DMS 273 (cell line): ENCODE measurements at regions not wholly inside any gene's neighbourhood (a gene's known extent, or its start where the extent isn't known, plus 50 kb on each side); places are given as distances from the start of the nearest gene placed in this dataset.
"Not testable (repeated sequence)": the region's sequence is repeated elsewhere in the genome, so short reads cannot be mapped to it uniquely, and the experiment has no call there.

Source experiments
- DNase-seq: peaks from one replicate; lab custom pipeline; 2025; ENCODE audit not compliant: unreplicated experiment; lab: John Stamatoyannopoulos, UW

DNA sequence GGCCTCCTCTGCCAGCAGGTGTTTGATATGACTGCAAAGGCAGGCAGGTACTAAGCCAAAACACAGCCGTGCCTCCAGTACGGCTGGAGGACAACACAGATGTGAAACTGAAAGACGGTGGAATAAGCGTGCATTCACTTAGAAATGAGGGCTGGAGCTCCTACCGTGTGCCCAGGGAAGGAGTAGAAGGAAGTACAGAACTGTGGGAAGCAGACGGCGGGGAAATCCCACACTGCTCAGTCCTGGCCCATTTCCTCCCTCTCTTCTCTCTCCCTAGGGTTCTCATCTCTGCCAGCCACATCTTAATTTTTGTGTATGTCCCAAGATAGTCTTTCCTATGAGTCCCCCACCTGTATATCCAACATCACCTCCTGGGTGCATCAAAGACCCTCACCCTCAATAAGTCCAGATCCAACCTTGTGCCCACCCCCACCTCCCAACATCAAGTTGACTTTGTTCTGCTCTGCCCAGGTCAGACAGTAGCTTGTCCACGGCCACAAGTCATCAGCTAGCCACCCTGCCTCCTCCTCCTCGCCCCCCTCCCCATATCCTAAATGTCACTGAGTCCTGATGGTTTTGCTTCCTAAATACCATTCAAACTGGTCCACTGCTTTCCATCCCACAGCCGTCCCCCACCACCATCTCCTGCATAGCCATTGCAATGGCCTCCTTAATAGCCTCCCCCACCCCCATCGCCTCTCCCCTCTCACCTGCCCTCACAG is 77.1 kb upstream of the RPL38 start:
- no peak for DNase-seq

DNA sequence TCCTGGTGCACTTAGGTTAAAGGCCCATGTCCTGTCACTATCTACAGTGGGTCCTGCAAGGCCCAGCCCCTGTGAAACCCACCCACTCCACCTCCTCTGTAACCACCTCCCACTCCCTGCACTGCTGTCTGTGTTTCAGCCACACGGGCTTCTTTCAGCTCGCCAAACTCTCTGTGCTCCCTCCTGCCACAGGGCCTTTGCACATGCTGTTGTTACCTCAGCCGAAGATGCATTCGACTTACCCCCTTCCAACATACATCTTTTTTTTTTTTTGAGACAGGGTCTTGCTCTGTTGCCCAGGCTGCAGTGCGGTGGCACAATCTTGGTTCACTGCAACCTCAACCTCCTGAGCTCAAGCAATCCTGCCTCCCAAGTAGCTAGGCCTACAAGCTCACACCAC is 76.5 kb upstream of the RPL38 start:
- no peak for DNase-seq

DNA sequence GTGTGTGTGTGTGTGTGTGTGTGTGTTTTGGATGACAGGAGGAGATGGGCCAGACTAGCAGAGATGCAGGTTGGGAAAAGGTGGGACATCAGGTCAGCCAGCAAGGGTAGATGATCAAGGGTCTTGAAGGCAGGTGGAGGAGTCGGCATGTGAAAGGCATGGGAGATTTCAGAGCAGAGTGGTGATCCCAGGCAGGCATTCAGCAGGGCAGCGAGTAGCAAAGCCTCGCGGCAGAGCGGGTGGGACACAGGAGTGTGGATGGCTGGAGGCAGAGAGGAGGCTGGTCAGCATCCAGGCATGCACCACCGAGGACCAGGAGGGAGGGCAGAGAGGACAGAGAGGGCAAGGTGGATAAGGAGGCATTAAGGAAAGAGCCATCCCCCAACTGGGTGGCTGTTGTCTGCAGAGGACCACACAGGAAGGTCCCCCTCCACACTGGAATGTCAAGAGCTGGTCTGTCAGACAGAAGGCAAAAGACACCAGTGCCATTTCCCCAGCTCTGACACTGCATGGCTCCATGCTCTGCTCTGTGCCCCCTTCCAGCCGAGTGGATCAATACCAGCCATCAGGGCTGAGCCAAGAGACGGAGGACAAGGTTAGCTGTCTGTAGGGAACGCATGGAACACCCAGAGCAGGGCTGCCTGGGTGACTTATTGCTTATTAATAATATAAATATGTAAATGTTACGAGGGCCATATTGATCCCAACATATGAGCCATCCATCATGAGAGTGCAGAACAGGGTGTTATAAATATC is 74.8 kb upstream of the RPL38 start:
- DNase-seq, result no peak

DNA sequence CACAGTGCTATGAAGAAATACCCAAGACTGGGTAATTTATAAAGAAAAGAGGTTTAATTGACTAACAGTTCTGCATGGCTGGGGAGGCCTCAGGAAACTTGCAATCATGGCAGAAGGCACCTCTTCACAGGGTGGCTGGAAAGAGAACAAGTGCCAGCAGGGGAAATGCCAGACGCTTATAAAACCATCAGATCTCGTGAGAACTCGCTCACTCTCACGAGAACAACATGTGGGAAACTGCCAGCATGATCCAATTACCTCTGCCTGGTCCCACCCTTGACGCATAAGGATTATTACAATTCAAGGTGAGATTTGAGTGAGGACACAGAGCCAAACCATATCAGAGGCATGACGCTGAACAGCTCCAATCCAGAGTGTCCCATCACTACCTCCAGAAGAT is 73.7 kb upstream of the RPL38 start:
- DNase-seq, result not testable (repeated sequence)

DNA sequence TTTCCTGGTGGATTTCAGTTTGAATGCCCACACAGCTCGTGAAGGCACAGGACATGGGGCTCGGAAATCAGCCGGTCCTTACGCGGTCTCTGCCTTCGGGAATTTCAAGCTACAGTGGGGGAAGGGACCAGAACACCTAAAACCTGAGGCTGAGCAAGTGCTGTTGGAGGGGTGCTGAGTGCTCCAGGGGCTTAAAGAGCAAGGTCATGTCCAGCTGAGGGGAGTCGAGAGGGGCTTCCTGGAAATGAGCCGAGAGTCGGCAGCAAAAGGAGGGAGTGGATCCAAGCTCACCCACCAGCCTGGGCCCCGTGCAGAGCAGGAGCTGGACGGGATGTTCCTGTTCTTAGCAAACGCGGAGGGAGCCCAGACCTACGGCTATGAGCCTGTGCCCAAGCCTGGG is 73.2 kb upstream of the RPL38 start:
- no peak for DNase-seq

DNA sequence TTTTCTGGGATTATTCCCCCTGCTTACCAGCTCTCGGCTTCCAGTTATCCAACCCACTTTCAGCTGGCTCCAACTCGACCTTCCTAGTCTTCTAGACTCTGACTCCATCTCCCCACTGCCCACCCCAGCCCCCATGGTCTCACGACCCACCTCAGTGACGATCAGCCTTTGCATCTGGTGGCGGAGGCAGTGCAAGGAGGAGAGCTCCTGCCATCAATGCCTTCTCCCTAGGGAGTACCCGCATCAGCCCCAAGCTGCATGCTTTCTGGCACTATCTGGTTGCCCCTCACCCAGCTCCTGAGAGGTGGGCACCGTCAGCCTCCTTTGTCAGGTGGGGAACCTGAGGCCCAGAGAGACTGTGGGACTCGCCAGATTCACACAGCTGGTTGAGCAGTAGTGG is 72.6 kb upstream of the RPL38 start:
- no peak for DNase-seq

DNA sequence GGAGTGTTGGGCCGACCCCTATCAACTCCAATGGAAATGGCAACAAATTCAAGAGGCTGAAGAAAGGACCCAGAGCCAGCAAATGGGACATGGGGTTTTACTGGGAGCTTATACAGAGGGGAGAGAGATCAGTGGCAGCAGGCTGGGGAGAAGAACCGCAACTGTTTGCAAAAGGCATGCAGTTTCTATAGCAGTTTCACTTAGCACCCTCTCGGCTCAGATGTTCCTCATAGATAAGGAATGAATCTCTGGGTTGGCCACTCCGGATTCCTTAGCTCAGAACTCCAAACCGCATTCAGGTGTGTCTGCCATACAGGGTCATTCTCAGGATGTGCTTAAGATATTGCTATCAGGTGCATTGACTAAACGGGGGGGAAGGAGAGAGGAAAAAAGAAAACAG is 71.1 kb upstream of the RPL38 start:
- no peak for DNase-seq

DNA sequence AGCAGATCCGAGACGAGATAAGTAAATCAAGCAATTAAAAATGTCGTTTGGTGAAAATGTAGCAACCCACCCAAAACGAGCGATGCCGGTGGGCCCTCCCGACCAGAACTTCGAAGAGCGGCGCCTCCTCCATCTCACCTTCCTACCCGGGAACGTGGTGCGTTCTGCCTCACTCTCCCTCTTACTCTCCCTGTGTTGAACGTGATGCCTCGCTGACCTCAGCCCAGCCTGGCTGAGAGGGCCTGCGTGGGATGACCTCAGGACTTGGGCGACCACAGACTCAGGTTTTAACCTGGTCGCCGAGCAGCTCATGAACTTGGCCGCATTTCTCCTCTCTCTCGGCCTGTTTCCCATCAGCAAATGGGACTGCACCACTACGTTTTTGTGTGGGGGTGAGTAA is 69.7 kb upstream of the RPL38 start:
- no peak for DNase-seq

DNA sequence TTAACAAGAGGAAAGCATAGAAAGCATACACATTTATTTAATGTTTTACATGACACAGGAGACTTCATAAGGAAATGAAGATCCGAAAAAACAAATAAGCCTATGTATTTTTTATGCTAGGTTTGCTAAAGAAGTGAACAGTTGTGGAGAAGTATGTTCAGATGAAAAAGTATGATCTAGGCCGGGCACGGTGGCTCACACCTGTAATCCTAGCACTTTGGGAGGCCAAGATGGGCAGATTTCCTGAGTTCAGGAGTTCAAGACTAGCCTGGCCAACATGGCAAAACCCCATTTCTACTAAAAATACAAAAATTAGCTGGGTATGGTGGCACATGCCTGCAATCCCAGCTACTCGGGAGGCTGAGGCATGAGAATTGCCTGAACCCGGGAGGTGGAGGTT is 69.2 kb upstream of the RPL38 start:
- not testable (repeated sequence) for DNase-seq

DNA sequence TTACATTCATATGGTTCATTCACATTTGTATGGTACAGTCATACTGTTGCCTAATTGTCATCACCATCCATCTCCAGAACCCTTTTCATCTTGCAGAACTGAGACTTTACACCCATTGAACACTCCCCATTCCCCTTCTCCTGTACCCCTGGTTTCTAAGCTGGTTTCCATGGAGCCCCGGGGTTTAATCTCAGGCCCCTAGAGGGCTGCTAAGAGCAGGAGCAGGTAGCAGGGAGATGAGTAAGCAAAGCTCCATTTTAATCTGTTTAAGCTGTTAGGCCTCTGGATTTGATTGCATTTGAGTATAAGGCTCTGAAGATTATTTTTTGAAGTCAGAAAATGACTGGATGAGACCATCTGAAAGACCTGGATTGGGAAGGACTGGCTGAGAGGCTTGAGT is 68.5 kb upstream of the RPL38 start:
- no peak for DNase-seq

DNA sequence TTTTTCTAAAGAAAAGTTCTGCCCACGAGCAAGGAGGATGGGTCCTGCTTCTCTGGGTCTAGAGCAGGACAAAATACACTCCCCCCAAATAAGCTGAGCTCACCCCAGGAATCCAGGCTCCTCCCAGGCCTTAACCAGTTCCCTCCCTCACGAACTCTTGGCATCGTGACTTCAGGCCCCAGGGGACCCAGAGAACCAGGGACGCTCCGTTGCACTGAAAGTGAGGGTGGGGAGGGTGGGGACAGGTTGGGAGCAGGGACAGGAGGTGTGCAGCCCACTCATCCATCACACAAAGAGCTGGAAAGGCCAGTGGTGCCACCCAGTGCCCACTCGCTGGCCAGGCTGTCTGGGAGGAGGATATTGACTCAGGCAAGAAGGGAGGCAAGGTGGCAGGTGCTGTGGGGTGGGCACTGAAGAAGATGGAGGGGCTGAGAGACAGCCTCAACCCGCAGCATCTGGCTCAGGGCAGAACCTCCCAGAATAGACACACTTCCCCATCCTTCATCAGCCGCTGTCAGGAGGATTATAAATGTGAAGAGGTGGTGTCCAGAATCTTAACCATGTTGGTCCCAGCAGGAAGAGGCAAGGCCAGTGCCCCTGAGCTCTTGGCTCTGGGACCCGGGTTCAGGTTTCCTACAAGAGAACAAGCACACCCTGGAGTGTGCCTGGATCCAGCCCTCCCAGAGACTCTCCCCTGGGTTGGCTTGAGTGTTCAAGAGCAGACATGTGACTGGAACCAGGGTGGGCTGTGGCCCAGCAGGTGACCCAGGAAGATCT is 67.9 kb upstream of the RPL38 start:
- no peak for DNase-seq

DNA sequence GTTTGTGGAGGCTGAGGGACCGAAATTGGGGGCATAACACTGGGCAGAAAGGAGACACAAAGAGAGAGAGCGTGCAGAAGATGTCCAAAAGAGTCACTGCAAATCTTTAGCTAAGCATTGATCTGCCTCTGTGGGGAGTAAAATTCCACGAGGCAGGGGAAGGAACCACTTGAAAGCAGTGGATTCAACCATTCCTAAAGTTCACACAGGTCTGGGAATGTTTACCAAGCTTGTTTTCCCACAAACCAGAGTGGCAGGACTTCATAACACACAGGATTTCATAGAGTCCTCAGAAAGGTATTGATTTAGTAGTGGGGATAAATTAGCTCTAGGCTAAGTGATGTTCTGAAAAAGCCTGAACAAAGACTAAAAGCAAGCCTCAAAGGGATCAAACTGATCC is 66.1 kb upstream of the RPL38 start:
- no peak for DNase-seq

DNA sequence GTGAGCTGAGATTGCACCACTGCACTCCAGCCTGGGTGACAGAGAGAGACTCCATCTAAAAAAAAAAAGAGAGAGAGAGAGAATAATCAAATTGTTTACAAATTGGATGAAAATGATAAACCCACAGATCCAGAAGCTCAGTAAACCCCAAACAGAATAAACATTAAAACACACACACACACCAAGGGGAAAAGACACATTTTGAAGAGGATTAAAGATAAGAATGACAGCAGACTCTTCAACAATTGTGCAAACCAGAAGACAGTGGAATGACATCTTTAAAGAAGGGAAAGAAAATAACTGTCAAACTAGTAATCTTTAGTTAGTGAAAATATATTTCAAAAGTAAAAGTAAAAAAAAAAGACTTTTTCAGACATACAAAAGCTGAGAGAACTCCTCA is 64.4 kb upstream of the RPL38 start:
- DNase-seq, result no peak

DNA sequence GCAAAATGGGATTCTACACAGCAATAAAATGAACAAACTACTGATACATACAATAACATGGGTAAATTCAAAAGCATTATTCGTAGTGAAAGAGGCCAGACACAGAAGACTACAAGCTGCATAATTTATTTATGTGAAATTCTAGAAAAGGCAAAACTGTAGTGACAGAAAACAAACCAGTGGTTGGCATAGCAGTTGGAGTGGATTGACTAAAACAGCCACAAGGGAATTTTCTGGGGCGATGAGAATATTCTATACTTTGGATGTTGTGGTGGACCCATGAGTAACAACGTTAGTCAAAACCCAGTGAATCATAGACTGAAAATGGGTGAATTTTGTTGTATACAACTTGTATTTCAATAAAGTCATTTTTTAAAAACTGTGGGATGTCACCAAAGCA is 63.2 kb upstream of the RPL38 start:
- DNase-seq, result no peak

DNA sequence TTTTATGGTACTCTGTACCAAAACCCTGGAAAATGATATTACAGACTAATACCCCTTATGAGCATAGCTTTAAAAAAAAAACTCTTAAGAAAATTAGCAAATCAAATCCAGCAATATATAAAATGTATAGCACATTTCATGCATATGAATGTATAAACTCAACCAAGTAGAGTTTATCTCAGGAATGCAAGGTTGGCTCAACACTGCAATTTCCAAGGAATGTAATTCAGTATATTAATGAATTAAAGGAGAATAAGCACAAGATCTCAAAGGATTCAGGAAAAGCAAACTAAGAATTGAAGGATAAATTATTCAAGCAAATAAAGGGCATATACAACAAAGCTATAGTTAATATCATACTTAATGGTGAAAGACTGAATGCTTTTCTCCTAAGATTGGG is 61.9 kb upstream of the RPL38 start:
- no peak for DNase-seq

DNA sequence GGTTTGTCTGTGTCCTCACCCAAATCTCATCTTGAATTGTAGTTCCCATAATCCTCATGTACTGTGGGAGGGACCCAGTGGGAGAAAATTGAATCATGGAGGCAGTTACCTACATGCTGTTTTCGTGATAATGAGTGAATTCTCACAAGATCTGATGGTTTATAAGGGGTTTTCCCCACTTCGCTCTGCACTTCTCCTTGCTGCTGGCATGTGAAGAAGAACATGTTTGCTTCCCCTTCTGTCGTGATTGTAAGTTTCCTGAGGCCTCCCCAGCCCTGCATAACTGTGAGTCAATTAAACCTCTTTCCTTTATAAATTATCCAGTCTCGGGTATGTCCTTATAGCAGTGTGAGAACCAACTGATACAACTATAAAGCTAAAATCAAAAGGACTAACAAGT is 60.2 kb upstream of the RPL38 start:
- DNase-seq, result not testable (repeated sequence)

DNA sequence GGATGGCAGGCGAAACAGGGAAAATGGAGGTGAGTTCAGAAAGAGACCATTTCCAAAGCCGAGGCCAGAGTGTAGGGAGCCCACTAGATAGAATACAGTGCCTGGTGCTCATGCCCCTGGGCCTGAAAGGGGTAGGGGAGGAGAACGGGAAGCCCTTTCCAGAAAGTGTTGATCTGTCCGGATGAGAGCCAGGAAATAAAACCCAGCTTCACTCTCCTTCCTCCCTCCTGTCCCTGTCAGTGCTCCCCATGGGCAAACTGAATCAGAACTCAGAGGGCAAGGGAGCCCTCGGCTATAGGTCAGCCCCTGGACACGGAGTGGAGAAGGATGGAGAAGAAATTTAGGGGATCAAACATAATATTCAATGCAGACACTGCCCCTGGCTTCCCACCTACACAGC is 57.7 kb upstream of the RPL38 start:
- DNase-seq, result no peak

DNA sequence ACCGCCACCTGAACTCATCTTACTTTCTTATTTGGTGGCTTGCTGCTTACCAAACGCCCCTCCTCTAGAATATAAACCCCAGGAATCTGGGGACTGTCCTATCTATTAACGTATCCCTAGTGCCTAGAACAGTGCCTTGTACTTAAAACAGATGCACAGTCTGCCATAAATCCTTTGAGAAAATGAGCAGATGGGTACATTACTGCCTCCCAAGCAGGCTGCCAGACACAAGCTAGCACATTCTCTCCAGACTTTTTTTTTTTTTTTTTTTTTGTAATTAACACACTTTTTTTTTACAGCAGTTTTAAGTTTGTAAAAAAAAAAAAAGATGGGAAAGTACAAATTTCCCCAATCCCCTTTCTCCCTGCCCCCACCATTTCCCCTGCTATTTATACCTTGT is 57.3 kb upstream of the RPL38 start:
- DNase-seq, result peak; percentile 43

DNA sequence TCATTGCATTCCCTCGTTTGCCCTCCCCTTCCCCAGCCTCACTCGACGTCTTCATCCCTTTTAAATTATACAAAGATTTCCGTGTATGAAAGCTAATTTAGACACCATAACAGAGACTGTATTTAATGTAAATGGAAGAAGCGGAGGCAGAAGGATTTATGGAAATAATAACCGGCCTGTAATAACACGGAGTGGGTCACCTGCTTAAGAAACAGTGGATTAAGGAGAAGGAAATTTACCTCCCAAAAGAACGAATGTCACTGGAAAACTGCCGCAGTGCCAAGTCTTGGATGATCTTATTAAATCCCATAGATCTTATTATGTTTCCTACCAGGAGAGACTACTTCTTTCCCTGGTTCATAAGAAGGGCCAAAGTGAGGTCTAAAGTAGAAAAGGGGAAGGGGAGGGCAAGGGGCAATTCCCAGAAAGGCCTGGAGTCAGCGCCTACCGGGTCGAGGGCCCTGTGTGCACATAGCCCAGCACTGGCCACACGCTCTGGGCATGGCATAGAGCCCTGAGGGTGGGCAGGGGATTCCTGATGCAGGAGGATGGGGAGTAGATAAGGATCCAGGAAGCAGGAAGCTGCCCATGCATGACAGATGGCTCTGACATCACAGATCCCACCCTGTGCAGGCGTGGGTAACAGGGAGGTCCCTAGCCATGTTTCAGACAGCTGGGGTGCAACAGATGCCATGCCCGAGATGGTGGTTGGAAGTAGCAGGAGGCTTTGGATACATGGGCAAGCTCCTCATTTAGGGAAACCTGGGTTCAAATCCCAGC is 56.2 kb upstream of the RPL38 start:
- peak; percentile 97 for DNase-seq

DNA sequence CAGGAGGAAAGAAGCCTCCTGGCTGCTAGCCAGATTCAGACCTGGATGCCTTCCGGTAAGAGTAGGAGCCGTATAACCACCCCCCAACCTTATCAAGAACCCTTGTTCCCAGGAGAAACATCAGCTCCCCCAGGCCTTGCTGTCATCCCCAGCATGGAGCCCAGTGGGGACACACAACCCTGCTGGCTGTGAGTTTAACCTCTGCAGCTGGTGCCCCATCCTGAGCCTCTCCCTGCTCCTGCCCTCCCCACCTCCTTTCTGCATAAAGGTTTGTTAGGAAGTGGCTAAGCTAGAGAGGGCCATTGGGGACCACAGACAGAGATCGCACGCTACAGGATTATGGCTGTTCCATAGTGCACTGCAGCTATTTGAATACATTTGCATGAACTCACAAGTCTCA is 55.5 kb upstream of the RPL38 start:
- DNase-seq, result no peak

DNA sequence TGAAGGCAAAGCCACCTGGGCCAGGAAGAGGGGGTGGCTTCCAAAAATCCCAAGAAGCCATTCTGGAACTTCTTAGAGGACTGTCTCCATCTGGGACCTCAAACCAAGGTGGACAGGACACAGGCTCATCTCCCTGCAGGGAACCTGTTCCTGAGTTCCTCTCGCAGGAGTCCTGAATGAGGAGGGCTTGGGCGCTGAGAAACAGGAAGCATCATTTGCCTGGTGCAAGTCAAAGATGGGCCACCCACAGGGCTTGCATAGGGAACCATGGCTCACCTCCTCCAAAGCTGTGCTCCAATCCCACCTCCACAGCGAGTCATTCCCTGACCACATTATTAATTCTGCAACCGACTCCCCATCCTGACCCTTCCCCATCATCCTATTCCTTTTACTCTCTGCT is 55.0 kb upstream of the RPL38 start:
- no peak for DNase-seq
